C4-2B (cell line): ENCODE measurements at regions not wholly inside any gene's neighbourhood (a gene's known extent, or its start where the extent isn't known, plus 50 kb on each side); places are given as distances from the start of the nearest gene placed in this dataset.
A peak's percentile ranks its signal among the peaks of the same experiment; 100 is the strongest.

Source experiments
- H3K27ac ChIP-seq: fragments of 450-650 bp; 2 replicates; pipeline ENCODE4 v1.5.1; 2017
- CTCF ChIP-seq: fragments of 450-650 bp; conservative IDR thresholded peaks from 2 replicates; pipeline ENCODE4 v1.5.1; 2017; ENCODE audit warnings: mild to moderate bottlenecking
- ZFX ChIP-seq: fragments of 450-650 bp; IDR thresholded peaks from 2 replicates; pipeline ENCODE4 v1.6.1; 2017

GRCh38 chr9:108551030-108551841, 304.6 kb downstream of the ACTL7B start:
- no peak overlapping the region for H3K27ac ChIP-seq
- TF ChIP-seq ZFX (no peak), CTCF (no peak)

GRCh38 chr9:108550106-108550505, 305.7 kb downstream of the ACTL7B start:
- TF ChIP-seq CTCF (no peak), ZFX (no peak)
- H3K27ac ChIP-seq = no peak overlapping the region

- TF ChIP-seq CTCF (no peak), ZFX (no peak)
- H3K27ac ChIP-seq = peak overlapping the region; percentile 15; the same call in 1 of the 2 replicates
These were observed 306.6 kb downstream of the ACTL7B start for GRCh38 chr9:108549184-108549583.

GRCh38 chr9:108547411-108548135, 308.2 kb downstream of the ACTL7B start:
- H3K27ac ChIP-seq = no peak overlapping the region
- no peak for TF ChIP-seq CTCF
- TF ChIP-seq ZFX = no peak

- TF ChIP-seq CTCF (no peak), ZFX (no peak)
These were observed 309.6 kb downstream of the ACTL7B start for GRCh38 chr9:108546215-108546614.

GRCh38 chr9:108545436-108545835, 310.4 kb downstream of the ACTL7B start:
- TF ChIP-seq ZFX = no peak
- TF ChIP-seq CTCF = no peak
- H3K27ac ChIP-seq = no peak overlapping the region

More at GRCh38 chr9:108546215-108546614, 309.6 kb downstream of the ACTL7B start:
- no peak overlapping the region for H3K27ac ChIP-seq

- H3K27ac ChIP-seq = no peak overlapping the region
- TF ChIP-seq ZFX (no peak), CTCF (no peak)
These were observed 310.9 kb downstream of the ACTL7B start for GRCh38 chr9:108544866-108545265.
